ENCODE measurements at regions not wholly inside any gene's neighbourhood (a gene's known extent, or its start where the extent isn't known, plus 50 kb on each side); places are given as distances from the start of the nearest gene placed in this dataset.
A peak's percentile ranks its signal among the peaks of the same experiment; 100 is the strongest.
"Not testable (repeated sequence)": the region's sequence is repeated elsewhere in the genome, so short reads cannot be mapped to it uniquely, and the experiment has no call there.

DNA sequence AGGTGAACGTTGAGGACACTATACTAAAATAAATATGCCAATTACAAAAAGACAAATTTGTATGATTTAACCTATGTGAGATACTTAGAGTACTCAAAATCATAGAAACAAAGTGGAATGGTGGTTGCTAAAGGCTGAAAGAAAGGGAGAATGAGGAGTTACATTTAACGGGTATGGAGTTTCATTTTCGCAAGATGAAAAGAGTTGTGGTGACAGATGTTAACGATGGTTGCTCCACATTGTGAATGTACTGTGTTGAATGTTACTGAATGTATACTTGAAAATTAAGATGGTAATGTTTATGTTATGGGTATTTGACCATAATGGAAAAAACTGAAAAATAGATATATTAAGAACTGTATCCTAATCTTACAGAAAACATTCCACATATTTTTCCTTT is 51.3 kb upstream of the MOCS2 start:
- H3K27ac ChIP-seq, result no peak overlapping the region
- ATAC-seq (replicated peaks in 6 of 8), result no peak
- no peaks in the 10 kb centered on the region for H3K4me1 ChIP-seq (replicated peaks in 1 of 2)
- in situ Hi-C loops (cut with MboI; ENCODE audit: low pct_unique_long_range_greater_than_20kb in 2 of 9, low sequenced_read_pairs in 9 of 9, unreplicated experiment in 9 of 9), result loop anchor here in 4 of 9 experiments (25.0 kb wide), 2 partner anchors 276 to 1051 kb away; no protein-coding TSS in a partner anchor
- 62 to 100% (median 72%) methylated on average over 2 to 4 of the region's 4 CpGs; no CpG with 5 or more reads in 2 of the 10 experiments for WGBS, 10 experiments
- H3K4me3 ChIP-seq, result no peak overlapping the region

- ATAC-seq (replicated peaks in 6 of 8), result no peak
- 42 to 100% (median 80%) methylated on average over 1 to 2 of the region's 2 CpGs; no CpG with 5 or more reads in 4 of the 10 experiments for WGBS, 10 experiments
- Histone ChIP-seq H3K4me3 (no peak overlapping the region), H3K4me1 (replicated peaks in 1 of 2) (no peaks in the 10 kb centered on the region), H3K27ac (no peak overlapping the region)
- in situ Hi-C loops (cut with MboI; ENCODE audit: low pct_unique_long_range_greater_than_20kb in 2 of 9, low sequenced_read_pairs in 9 of 9, unreplicated experiment in 9 of 9), result loop anchor here in 4 of 9 experiments (25.0 kb wide), 2 partner anchors 275 to 1050 kb away; no protein-coding TSS in a partner anchor
These were observed 52.3 kb upstream of the MOCS2 start for GRCh38 chr5:53161876-53162275.

DNA sequence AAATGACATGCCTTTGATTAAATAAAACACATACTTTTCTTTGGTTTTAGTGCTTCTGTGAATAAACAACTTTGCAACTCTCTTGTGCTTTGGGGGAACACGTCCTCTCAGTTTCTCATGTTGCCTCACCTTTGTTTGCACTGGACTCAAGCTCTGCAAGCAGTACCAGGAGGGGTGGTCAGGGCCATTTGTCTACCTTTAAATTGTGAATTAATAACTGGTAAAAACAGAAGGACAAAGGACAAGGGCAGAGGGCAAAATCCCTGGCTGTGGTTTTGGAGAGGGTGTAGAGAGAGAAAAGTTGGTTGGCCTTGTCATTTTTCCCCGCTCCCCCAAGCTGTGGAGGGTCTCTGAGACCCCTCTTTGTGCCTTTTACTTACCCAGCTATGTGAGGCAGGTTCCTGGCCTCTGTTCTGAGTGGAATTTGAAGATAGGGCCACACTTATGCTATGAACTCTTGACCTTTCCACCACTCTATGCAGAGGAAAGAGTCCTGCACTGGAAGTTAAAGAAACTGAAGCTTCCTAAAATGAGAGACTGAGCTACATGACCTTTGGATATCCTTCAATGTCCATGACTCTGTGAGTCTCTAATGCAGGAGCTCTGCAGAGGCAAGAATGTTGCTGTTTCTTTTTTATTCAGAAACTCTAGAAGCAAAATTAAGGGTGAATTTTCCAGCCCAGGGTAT is 55.1 kb upstream of the MOCS2 start:
- Histone ChIP-seq H3K4me3 (no peak overlapping the region), H3K27ac (no peak overlapping the region), H3K4me1 (replicated peaks in 1 of 2) (no peaks in the 10 kb centered on the region)
- ATAC-seq (replicated peaks in 6 of 8), result no peak
- WGBS, 10 experiments, result 53 to 100% (median 71%) methylated on average over 1 to 2 of the region's 2 CpGs; no CpG with 5 or more reads in 2 of the 10 experiments
- in situ Hi-C loops (cut with MboI; ENCODE audit: low pct_unique_long_range_greater_than_20kb in 2 of 9, low sequenced_read_pairs in 9 of 9, unreplicated experiment in 9 of 9), result loop anchor here in 4 of 9 experiments (25.0 kb wide), 2 partner anchors 273 to 1048 kb away; no protein-coding TSS in a partner anchor

- 0 to 100% (median 71%) methylated on average over 1 to 5 of the region's 5 CpGs; no CpG with 5 or more reads in 1 of the 10 experiments for WGBS, 10 experiments
These were observed 56.0 kb upstream of the MOCS2 start for GRCh38 chr5:53165431-53166182.

DNA sequence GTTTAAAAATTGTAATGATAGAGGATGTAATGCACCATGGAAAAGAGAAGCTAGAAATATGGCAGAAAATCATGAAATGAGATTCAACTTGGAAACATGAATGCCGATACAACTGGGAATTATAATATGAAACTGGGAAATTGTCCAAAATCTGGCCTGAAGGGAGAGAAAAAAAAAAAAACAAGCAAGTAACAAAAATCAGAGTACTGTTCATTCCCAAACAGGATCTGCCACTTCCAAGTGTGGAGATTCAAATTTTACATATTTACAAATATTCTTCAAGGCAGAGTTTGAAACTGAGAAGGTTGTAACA is 56.6 kb upstream of the MOCS2 start:
- no peak for ATAC-seq (replicated peaks in 6 of 8)
- Histone ChIP-seq H3K4me1 (replicated peaks in 1 of 2) (no peaks in the 10 kb centered on the region), H3K4me3 (no peak overlapping the region), H3K27ac (no peak overlapping the region)
- in situ Hi-C loops (cut with MboI; ENCODE audit: low pct_unique_long_range_greater_than_20kb in 2 of 9, low sequenced_read_pairs in 9 of 9, unreplicated experiment in 9 of 9), result loop anchor here in 4 of 9 experiments (25.0 kb wide), 2 partner anchors 271 to 1046 kb away; no protein-coding TSS in a partner anchor
- 0 to 100% (median 14%) methylated on average over 1 of the region's 1 CpG; no CpG with 5 or more reads in 3 of the 10 experiments for WGBS, 10 experiments

More at GRCh38 chr5:53165431-53166182, 56.0 kb upstream of the MOCS2 start:
- Histone ChIP-seq H3K27ac (no peak overlapping the region), H3K4me3 (no peak overlapping the region), H3K4me1 (replicated peaks in 1 of 2) (no peaks in the 10 kb centered on the region)
- peak in 1 of 8 experiments; percentile 95 for ATAC-seq (replicated peaks in 6 of 8)
- in situ Hi-C loops (cut with MboI; ENCODE audit: low pct_unique_long_range_greater_than_20kb in 2 of 9, low sequenced_read_pairs in 9 of 9, unreplicated experiment in 9 of 9), result loop anchor here in 4 of 9 experiments (25.0 kb wide), 2 partner anchors 272 to 1047 kb away; no protein-coding TSS in a partner anchor

DNA sequence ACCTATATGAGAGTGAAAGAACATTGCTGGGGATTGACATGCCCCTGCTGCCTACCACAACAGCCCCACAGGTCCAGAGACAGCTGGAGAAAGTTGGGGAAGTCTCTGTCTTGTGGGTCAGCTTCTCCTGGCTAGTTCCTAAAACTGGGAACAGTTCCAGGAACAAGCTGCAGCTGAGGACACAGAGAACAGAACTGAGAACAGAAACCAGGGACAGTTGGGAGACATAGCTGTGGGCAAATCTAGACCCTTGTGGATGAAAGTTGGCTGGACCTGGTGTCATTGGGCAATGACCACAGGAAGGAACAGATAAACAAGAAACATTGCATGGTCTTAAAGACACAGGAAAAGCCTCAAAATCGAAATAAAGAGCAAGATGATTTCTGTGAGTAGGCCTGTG is 58.3 kb upstream of the MOCS2 start:
- H3K27ac ChIP-seq, result no peak overlapping the region
- 0 to 70% (median 30%) methylated on average over 1 of the region's 1 CpG; no CpG with 5 or more reads in 4 of the 10 experiments for WGBS, 10 experiments
- ATAC-seq (replicated peaks in 6 of 8), result no peak
- no peak overlapping the region for H3K4me3 ChIP-seq
- in situ Hi-C loops (cut with MboI; ENCODE audit: low pct_unique_long_range_greater_than_20kb in 2 of 9, low sequenced_read_pairs in 9 of 9, unreplicated experiment in 9 of 9), result loop anchor here in 4 of 9 experiments (25.0 kb wide), 2 partner anchors 269 to 1044 kb away; no protein-coding TSS in a partner anchor
- H3K4me1 ChIP-seq (replicated peaks in 1 of 2), result no peaks in the 10 kb centered on the region

GRCh38 chr5:53169933-53170332 is 60.4 kb upstream of the MOCS2 start:
- WGBS, 10 experiments, result 39 to 81% (median 71%) methylated on average over 2 to 3 of the region's 3 CpGs; no CpG with 5 or more reads in 1 of the 10 experiments
- no peaks in the 10 kb centered on the region for H3K4me1 ChIP-seq (replicated peaks in 1 of 2)
- in situ Hi-C loops (cut with MboI; ENCODE audit: low pct_unique_long_range_greater_than_20kb in 2 of 9, low sequenced_read_pairs in 9 of 9, unreplicated experiment in 9 of 9), result loop anchor here in 4 of 9 experiments (25.0 kb wide), 2 partner anchors 267 to 1042 kb away; no protein-coding TSS in a partner anchor
- H3K27ac ChIP-seq, result no peak overlapping the region
- no peak overlapping the region for H3K4me3 ChIP-seq
- ATAC-seq (replicated peaks in 6 of 8), result no peak

- Histone ChIP-seq H3K4me1 (replicated peaks in 1 of 2) (no peaks in the 10 kb centered on the region), H3K27ac (no peak overlapping the region), H3K4me3 (no peak overlapping the region)
- WGBS, 10 experiments, result 67 to 100% (median 100%) methylated on average over 1 of the region's 1 CpG; no CpG with 5 or more reads in 2 of the 10 experiments
- in situ Hi-C loops (cut with MboI; ENCODE audit: low pct_unique_long_range_greater_than_20kb in 2 of 9, low sequenced_read_pairs in 9 of 9, unreplicated experiment in 9 of 9), result loop anchor here in 4 of 9 experiments (25.0 kb wide), 2 partner anchors 266 to 1041 kb away; no protein-coding TSS in a partner anchor
- ATAC-seq (replicated peaks in 6 of 8), result peak in 3 of 8 experiments; percentile 44 to 55 (median 49)
These were observed 61.3 kb upstream of the MOCS2 start for GRCh38 chr5:53170746-53171349.

GRCh38 chr5:53172073-53172472 is 62.5 kb upstream of the MOCS2 start:
- not testable (repeated sequence) for H3K4me3 ChIP-seq; ATAC-seq (replicated peaks in 6 of 8); H3K4me1 ChIP-seq (replicated peaks in 1 of 2); H3K27ac ChIP-seq
- in situ Hi-C loops (cut with MboI; ENCODE audit: low pct_unique_long_range_greater_than_20kb in 2 of 9, low sequenced_read_pairs in 9 of 9, unreplicated experiment in 9 of 9), result loop anchor here in 4 of 9 experiments (25.0 kb wide), 2 partner anchors 265 to 1040 kb away; no protein-coding TSS in a partner anchor

GRCh38 chr5:53172630-53173029 is 63.1 kb upstream of the MOCS2 start:
- no peak for ATAC-seq (replicated peaks in 6 of 8)
- no peak overlapping the region for H3K4me3 ChIP-seq
- in situ Hi-C loops (cut with MboI; ENCODE audit: low pct_unique_long_range_greater_than_20kb in 2 of 9, low sequenced_read_pairs in 9 of 9, unreplicated experiment in 9 of 9), result loop anchor here in 4 of 9 experiments (25.0 kb wide), 2 partner anchors 265 to 1040 kb away; no protein-coding TSS in a partner anchor
- H3K4me1 ChIP-seq (replicated peaks in 1 of 2), result no peaks in the 10 kb centered on the region
- H3K27ac ChIP-seq, result no peak overlapping the region
- 86 to 100% (median 93%) methylated on average over 1 to 5 of the region's 5 CpGs; no CpG with 5 or more reads in 2 of the 10 experiments for WGBS, 10 experiments

GRCh38 chr5:53173083-53173482 is 63.5 kb upstream of the MOCS2 start:
- Histone ChIP-seq H3K4me1 (replicated peaks in 1 of 2) (no peaks in the 10 kb centered on the region), H3K4me3 (no peak overlapping the region), H3K27ac (no peak overlapping the region)
- in situ Hi-C loops (cut with MboI; ENCODE audit: low pct_unique_long_range_greater_than_20kb in 2 of 9, low sequenced_read_pairs in 9 of 9, unreplicated experiment in 9 of 9), result loop anchor here in 4 of 9 experiments (25.0 kb wide), 2 partner anchors 264 to 1039 kb away; no protein-coding TSS in a partner anchor
- WGBS, 10 experiments, result 58 to 100% (median 89%) methylated on average over 1 to 6 of the region's 8 CpGs; no CpG with 5 or more reads in 1 of the 10 experiments
- no peak for ATAC-seq (replicated peaks in 6 of 8)

DNA sequence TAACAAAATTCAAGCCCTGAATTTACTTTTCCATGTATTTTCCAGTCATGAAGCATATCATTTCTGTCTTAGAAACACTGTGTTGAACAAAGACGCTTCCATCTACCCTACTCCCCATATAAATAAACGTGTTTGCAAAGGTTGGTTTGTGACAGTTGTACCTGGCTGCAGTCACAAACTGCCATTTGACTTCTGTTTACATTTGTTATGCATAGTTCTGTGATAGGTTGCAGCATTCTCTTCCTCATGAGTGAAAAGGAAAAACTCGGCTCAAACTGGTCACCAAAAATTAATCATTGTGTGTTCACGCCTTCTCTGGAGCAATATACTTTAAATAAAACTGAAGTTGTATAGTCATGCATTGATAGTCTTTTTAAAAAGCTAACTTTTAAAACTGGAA is 69.3 kb upstream of the MOCS2 start:
- Histone ChIP-seq H3K4me1 (replicated peaks in 1 of 2) (no peaks in the 10 kb centered on the region), H3K4me3 (no peak overlapping the region), H3K27ac (no peak overlapping the region)
- in situ Hi-C loops (cut with MboI; ENCODE audit: low pct_unique_long_range_greater_than_20kb in 2 of 9, low sequenced_read_pairs in 9 of 9, unreplicated experiment in 9 of 9), result loop anchor here in 1 of 9 experiments (25.0 kb wide), 1 partner anchor 1033 kb away; no protein-coding TSS in a partner anchor
- ATAC-seq (replicated peaks in 6 of 8), result no peak
- 67 to 86% (median 77%) methylated on average over 2 to 4 of the region's 4 CpGs; no CpG with 5 or more reads in 1 of the 10 experiments for WGBS, 10 experiments

All from motor neuron (in vitro differentiated cells).